Activated CD8-positive, alpha-beta T cell treated with anti-CD3 and anti-CD28 coated beads, Interleukin-2, amount 10 ng/mL, durations not matched to agents 7 days and 5 days (primary cell): ENCODE measurements at regions not wholly inside any gene's neighbourhood (a gene's known extent, or its start where the extent isn't known, plus 50 kb on each side); places are given as distances from the start of the nearest gene placed in this dataset.
"Not testable (repeated sequence)": the region's sequence is repeated elsewhere in the genome, so short reads cannot be mapped to it uniquely, and the experiment has no call there.

ENCODE experiments used
- ATAC-seq: fragments of 150-1000 bp; cut with Tn5 transposase; one replicate; pipeline ENCODE4 v1.10.0; 2021; ENCODE audit warnings: moderate library complexity
- CTCF ChIA-PET: fragments of 350-600 bp; sonication (Branson Sonifier 250); formaldehyde crosslinking; loops from one replicate; lab custom pipeline; 2021; ENCODE audit warnings: antibody characterized with exemption; lab: Charles Lee
- POLR2A ChIA-PET: fragments of 350-600 bp; sonication (Branson Sonifier 250); formaldehyde crosslinking; loops from one replicate; lab custom pipeline; 2021; ENCODE audit warnings: antibody characterized with exemption; lab: Charles Lee
- DNase-seq: peaks from one replicate; pipeline ENCODE4 v3.0.0-alpha.2; 2020
- H3K27ac Mint-ChIP-seq: one replicate; pipeline ENCODE4 v1.8.0; 2021; ENCODE audit warnings: mild to moderate bottlenecking, mixed read lengths
- H3K27me3 Mint-ChIP-seq: one replicate; pipeline ENCODE4 v1.8.0; 2021; ENCODE audit warnings: low read depth, mixed read lengths
- H3K36me3 Mint-ChIP-seq: one replicate; pipeline ENCODE4 v1.8.0; 2021; ENCODE audit warnings: low read depth, mixed read lengths
- H3K4me1 Mint-ChIP-seq: one replicate; pipeline ENCODE4 v1.8.0; 2021; ENCODE audit warnings: low read depth, mixed read lengths
- H3K4me3 Mint-ChIP-seq: one replicate; pipeline ENCODE4 v1.8.0; 2021; ENCODE audit warnings: mild to moderate bottlenecking, mixed read lengths
- H3K9me3 Mint-ChIP-seq: one replicate; pipeline ENCODE4 v1.8.0; 2022; ENCODE audit warnings: mixed read lengths; ENCODE audit not compliant: insufficient read depth

DNA sequence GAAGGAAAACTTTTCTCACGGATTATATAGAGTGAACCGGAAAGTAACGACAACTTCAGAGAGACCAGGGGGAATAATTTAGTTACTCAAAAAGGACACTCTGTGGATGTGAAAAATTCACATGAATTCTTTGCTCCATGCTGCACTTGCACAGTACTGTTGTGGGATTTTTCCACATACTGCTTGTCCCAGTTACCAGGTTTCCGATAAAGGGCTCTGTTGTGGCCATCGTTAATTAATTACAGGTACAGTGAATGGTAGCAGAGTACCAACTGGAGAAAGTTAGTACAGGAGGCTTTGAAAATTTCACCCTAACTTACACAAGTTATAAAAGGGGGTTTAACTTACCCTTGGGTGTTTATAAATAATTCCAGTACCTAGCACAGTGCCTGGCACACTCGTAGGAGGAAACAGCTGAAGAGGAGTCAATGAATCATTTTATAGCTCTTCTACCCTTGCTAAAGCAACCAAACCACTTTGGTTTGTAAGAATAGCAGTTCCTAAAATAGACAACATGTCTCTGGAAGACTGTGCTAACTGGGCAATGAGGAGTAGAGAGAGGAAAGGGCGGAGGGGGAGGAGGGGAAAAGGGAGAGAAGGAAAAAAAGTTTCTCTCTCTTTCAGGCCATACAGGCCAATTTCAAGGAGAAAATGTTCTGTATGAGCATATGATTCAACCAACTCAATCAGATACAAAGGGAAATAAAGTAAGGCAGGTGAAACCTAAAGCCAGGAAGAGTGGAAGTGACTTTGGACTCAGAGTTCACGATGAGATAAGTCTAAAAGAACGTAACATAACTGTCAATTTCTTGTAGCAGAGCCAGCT lies 98.3 kb upstream of the MAGI3 start:
- H3K4me1 Mint-ChIP-seq, result no peaks in the 10 kb centered on the region
- H3K9me3 Mint-ChIP-seq, result no peaks in the 10 kb centered on the region
- H3K36me3 Mint-ChIP-seq, result no peaks in the 10 kb centered on the region
- peaks cover 14% of the 10 kb centered on the region for H3K27me3 Mint-ChIP-seq
- ATAC-seq (no peak), DNase-seq (no peak)
- H3K4me3 Mint-ChIP-seq, result no peak overlapping the region
- POLR2A ChIA-PET, result no interaction called here
- CTCF ChIA-PET, result no interaction called here
- no peak overlapping the region for H3K27ac Mint-ChIP-seq

GRCh38 chr1:113292603-113293255 lies 97.6 kb upstream of the MAGI3 start:
- H3K9me3 Mint-ChIP-seq, result no peaks in the 10 kb centered on the region
- H3K4me3 Mint-ChIP-seq, result no peak overlapping the region
- ATAC-seq (no peak), DNase-seq (no peak)
- peaks cover 14% of the 10 kb centered on the region for H3K27me3 Mint-ChIP-seq
- ChIA-PET CTCF (no interaction called here), POLR2A (no interaction called here)
- no peak overlapping the region for H3K27ac Mint-ChIP-seq
- no peaks in the 10 kb centered on the region for H3K36me3 Mint-ChIP-seq
- H3K4me1 Mint-ChIP-seq, result no peaks in the 10 kb centered on the region

- no peaks in the 10 kb centered on the region for H3K36me3 Mint-ChIP-seq
- CTCF ChIA-PET, result no interaction called here
- H3K27me3 Mint-ChIP-seq, result peaks cover 14% of the 10 kb centered on the region
- no peaks in the 10 kb centered on the region for H3K9me3 Mint-ChIP-seq
- no peak for ATAC-seq
- H3K4me1 Mint-ChIP-seq, result no peaks in the 10 kb centered on the region
- H3K4me3 Mint-ChIP-seq, result no peak overlapping the region
- no peak overlapping the region for H3K27ac Mint-ChIP-seq
- POLR2A ChIA-PET, result no interaction called here
- no peak for DNase-seq
Measured at GRCh38 chr1:113293256-113293626, 97.1 kb upstream of the MAGI3 start.

DNA sequence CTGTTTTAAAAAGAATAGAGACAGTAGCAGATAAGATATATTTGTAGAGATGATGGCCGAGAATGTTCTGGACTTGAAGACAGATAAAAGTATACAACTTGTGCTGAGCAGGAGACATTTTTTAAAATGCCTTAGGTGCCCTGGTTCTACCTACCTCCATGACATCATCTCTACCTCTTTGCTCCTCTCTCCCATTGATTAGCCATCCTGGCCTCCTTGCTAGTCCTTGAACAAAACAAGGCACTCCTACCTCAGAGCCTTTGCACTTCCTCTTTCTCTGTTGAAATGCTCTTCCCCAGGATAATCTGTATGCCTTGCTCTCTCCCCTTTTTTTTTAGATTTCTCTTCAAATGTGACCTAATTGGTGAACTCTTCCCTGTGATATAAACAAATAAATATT lies 92.6 kb upstream of the MAGI3 start:
- Mint-ChIP-seq H3K9me3 (no peaks in the 10 kb centered on the region), H3K27ac (no peak overlapping the region), H3K36me3 (no peaks in the 10 kb centered on the region), H3K4me3 (no peak overlapping the region), H3K4me1 (no peaks in the 10 kb centered on the region), H3K27me3 (peaks cover 4% of the 10 kb centered on the region)
- ChIA-PET POLR2A (no interaction called here), CTCF (no interaction called here)
- no peak for ATAC-seq
- DNase-seq, result no peak

DNA sequence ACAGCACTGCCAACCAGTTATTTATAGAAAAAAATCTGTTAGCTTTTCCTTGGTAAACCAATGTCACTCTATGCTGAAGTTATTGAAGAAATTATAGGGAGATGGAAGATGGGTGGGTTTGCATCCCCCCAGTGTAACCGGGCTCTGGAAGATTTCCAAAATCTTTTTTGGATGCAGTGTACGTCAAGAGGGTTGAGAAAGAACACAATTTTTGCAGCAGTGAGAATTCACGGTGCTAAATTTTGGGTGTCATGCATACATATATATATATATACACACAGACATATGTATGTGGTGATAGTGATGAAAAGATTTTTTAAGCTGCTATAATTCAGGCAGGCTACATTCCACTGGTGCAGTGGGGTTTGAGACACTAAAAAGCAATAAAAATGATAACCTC lies 91.4 kb upstream of the MAGI3 start:
- Mint-ChIP-seq H3K27me3 (peaks cover 4% of the 10 kb centered on the region), H3K36me3 (no peaks in the 10 kb centered on the region), H3K4me1 (no peaks in the 10 kb centered on the region), H3K9me3 (no peaks in the 10 kb centered on the region), H3K4me3 (no peak overlapping the region), H3K27ac (no peak overlapping the region)
- ChIA-PET POLR2A (no interaction called here), CTCF (no interaction called here)
- DNase-seq (no peak), ATAC-seq (no peak)

GRCh38 chr1:113302636-113303035 lies 87.7 kb upstream of the MAGI3 start:
- no peaks in the 10 kb centered on the region for H3K4me1 Mint-ChIP-seq
- no peak overlapping the region for H3K27ac Mint-ChIP-seq
- CTCF ChIA-PET, result no interaction called here
- no peak for DNase-seq
- H3K4me3 Mint-ChIP-seq, result no peak overlapping the region
- no peaks in the 10 kb centered on the region for H3K9me3 Mint-ChIP-seq
- no peak for ATAC-seq
- no peaks in the 10 kb centered on the region for H3K36me3 Mint-ChIP-seq
- H3K27me3 Mint-ChIP-seq, result peaks cover 5% of the 10 kb centered on the region
- POLR2A ChIA-PET, result no interaction called here

- ATAC-seq (no peak), DNase-seq (no peak)
- H3K27me3 Mint-ChIP-seq, result peaks cover 5% of the 10 kb centered on the region
- H3K27ac Mint-ChIP-seq, result no peak overlapping the region
- H3K36me3 Mint-ChIP-seq, result no peaks in the 10 kb centered on the region
- no peaks in the 10 kb centered on the region for H3K9me3 Mint-ChIP-seq
- ChIA-PET POLR2A (no interaction called here), CTCF (no interaction called here)
- H3K4me3 Mint-ChIP-seq, result no peak overlapping the region
- H3K4me1 Mint-ChIP-seq, result peaks cover 4% of the 10 kb centered on the region
Measured at GRCh38 chr1:113303267-113303666, 87.0 kb upstream of the MAGI3 start.

- POLR2A ChIA-PET, H3K4me3 Mint-ChIP-seq, H3K9me3 Mint-ChIP-seq, H3K4me1 Mint-ChIP-seq, H3K36me3 Mint-ChIP-seq, H3K27ac Mint-ChIP-seq, ATAC-seq, H3K27me3 Mint-ChIP-seq, CTCF ChIA-PET, DNase-seq: not testable (repeated sequence)
Measured at GRCh38 chr1:113305029-113305428, 85.3 kb upstream of the MAGI3 start.

- H3K9me3 Mint-ChIP-seq, result no peaks in the 10 kb centered on the region
- H3K4me3 Mint-ChIP-seq, result no peak overlapping the region
- H3K36me3 Mint-ChIP-seq, result no peaks in the 10 kb centered on the region
- no peak for ATAC-seq
- no peak overlapping the region for H3K27ac Mint-ChIP-seq
- ChIA-PET CTCF (no interaction called here), POLR2A (no interaction called here)
- peaks cover 6% of the 10 kb centered on the region for H3K4me1 Mint-ChIP-seq
- peaks cover 2% of the 10 kb centered on the region for H3K27me3 Mint-ChIP-seq
- no peak for DNase-seq
Measured at GRCh38 chr1:113307771-113308445, 82.4 kb upstream of the MAGI3 start.

DNA sequence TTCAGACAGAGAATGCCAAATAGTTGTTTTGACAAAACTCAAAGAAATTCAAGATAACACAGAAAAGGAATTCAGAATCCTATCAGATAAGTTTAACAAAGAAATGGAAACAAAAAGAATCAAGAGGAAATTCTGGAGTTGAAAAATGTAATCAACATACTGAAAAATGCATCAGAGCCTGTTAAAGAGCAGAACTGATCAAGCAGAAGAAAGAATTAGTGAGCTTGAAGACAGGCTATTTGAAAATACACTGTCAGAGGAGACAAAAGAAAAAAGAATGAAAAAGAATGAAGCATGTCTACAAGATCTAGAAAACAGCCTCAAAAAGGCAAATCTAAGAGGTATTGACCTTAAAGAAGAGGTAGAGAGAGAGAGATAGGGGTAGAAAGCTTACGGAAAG lies 77.7 kb upstream of the MAGI3 start:
- H3K27me3 Mint-ChIP-seq, H3K4me1 Mint-ChIP-seq, CTCF ChIA-PET, H3K9me3 Mint-ChIP-seq, H3K27ac Mint-ChIP-seq, H3K36me3 Mint-ChIP-seq, DNase-seq, POLR2A ChIA-PET, ATAC-seq, H3K4me3 Mint-ChIP-seq: not testable (repeated sequence)

DNA sequence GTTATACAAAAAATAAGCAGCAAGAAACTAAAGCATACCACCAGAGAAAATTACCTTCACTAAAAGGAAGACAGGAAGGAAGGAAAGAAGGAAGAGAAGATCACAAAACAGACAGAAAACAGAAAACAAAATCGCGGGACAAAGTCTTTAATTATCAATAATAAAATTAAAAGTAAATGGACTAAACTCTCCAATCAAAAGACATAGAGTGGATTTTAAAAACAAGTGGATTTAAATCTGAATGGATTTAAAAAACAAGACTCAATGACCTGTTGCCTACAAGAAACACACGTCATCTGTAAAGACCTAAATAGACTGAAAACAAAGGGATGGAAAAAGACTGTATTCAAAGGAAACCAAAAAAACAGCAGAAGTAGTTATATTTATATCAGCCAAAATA lies 75.7 kb upstream of the MAGI3 start:
- ChIA-PET POLR2A (no interaction called here), CTCF (no interaction called here)
- Mint-ChIP-seq H3K4me1 (no peaks in the 10 kb centered on the region), H3K36me3 (no peaks in the 10 kb centered on the region), H3K27me3 (peaks cover 2% of the 10 kb centered on the region), H3K9me3 (no peaks in the 10 kb centered on the region), H3K4me3 (no peak overlapping the region), H3K27ac (no peak overlapping the region)
- DNase-seq (no peak), ATAC-seq (no peak)

- no peaks in the 10 kb centered on the region for H3K9me3 Mint-ChIP-seq
- DNase-seq (no peak), ATAC-seq (no peak)
- no peaks in the 10 kb centered on the region for H3K36me3 Mint-ChIP-seq
- H3K4me1 Mint-ChIP-seq, result no peaks in the 10 kb centered on the region
- H3K27ac Mint-ChIP-seq, result no peak overlapping the region
- H3K27me3 Mint-ChIP-seq, result no peaks in the 10 kb centered on the region
- no peak overlapping the region for H3K4me3 Mint-ChIP-seq
- ChIA-PET CTCF (no interaction called here), POLR2A (no interaction called here)
Measured at GRCh38 chr1:113320272-113320671, 70.0 kb upstream of the MAGI3 start.
